Caco-2 (cell line): ENCODE measurements at regions not wholly inside any gene's neighbourhood (a gene's known extent, or its start where the extent isn't known, plus 50 kb on each side); places are given as distances from the start of the nearest gene placed in this dataset.

Source experiments
- BruUV-seq: library from RNA; stranded (reverse); fragments of 400-500 nt; replicated peaks from 2 replicates; lab custom pipeline; 2021; lab: Mats Ljungman, UMichigan
- CTCF ChIA-PET: fragments of 300-600 bp; sonication (Branson Sonifier 250); formaldehyde crosslinking; loops from one replicate; lab custom pipeline; 2022; ENCODE audit warnings: antibody characterized with exemption; lab: Charles Lee
- POLR2A ChIA-PET: fragments of 300-600 bp; sonication (Branson Sonifier 250); formaldehyde crosslinking; loops from one replicate; lab custom pipeline; 2022; ENCODE audit warnings: antibody characterized with exemption; lab: Charles Lee
- DNase-seq, 2 experiments: peaks; one replicate each; pipeline versions ENCODE4 v3.0.0 to v3.0.0-alpha.2; 2020 to 2022
- H3K27me3 ChIP-seq: replicated peaks from 2 replicates; pipeline ENCODE4 v1.6.0; 2011; ENCODE audit warnings: low read length; ENCODE audit not compliant: control insufficient read depth, insufficient read depth
- H3K36me3 ChIP-seq: 2 replicates; pipeline ENCODE4 v1.5.1; 2011; ENCODE audit warnings: low read length; ENCODE audit not compliant: control insufficient read depth, insufficient read depth
- H3K4me1 ChIP-seq: fragments of 250-450 bp; sonication (Bioruptor Pico); 2 replicates; pipeline ENCODE4 v1.5.1; 2020; ENCODE audit warnings: mild to moderate bottlenecking
- H3K4me3 ChIP-seq: 2 replicates; pipeline ENCODE4 v1.5.1; 2011; ENCODE audit warnings: low read depth, mild to moderate bottlenecking, control low read depth, low read length
- H3K9me3 ChIP-seq: fragments of 250-450 bp; sonication (Bioruptor Pico); 2 replicates; pipeline ENCODE4 v1.5.1; 2020; ENCODE audit warnings: mild to moderate bottlenecking, moderate library complexity
- H3K27ac Mint-ChIP-seq: one replicate; pipeline ENCODE4 v1.8.0; 2022; ENCODE audit warnings: mixed read lengths; ENCODE audit not compliant: unreplicated experiment
- H3K27me3 Mint-ChIP-seq: one replicate; pipeline ENCODE4 v1.8.0; 2022; ENCODE audit warnings: mixed read lengths; ENCODE audit not compliant: insufficient read depth, unreplicated experiment
- H3K36me3 Mint-ChIP-seq: one replicate; pipeline ENCODE4 v1.8.0; 2022; ENCODE audit warnings: mild to moderate bottlenecking, mixed read lengths; ENCODE audit not compliant: insufficient read depth, unreplicated experiment
- H3K4me1 Mint-ChIP-seq: one replicate; pipeline ENCODE4 v1.8.0; 2022; ENCODE audit warnings: low read depth, mixed read lengths; ENCODE audit not compliant: unreplicated experiment
- H3K4me3 Mint-ChIP-seq: one replicate; pipeline ENCODE4 v1.8.0; 2022; ENCODE audit warnings: mild to moderate bottlenecking, moderate library complexity, mixed read lengths; ENCODE audit not compliant: unreplicated experiment
- H3K9me3 Mint-ChIP-seq: one replicate; pipeline ENCODE4 v1.8.0; 2022; ENCODE audit warnings: mixed read lengths; ENCODE audit not compliant: unreplicated experiment
- CTCF ChIP-seq, 2 experiments: fragments of 200-600 bp in 1 of 2; IDR thresholded peaks; 1 replicate in 1 of 2; 2 replicates in 1 of 2; pipeline versions ENCODE4 v1.5.1 to v1.8.0; 2011 to 2022; ENCODE audit warnings: antibody characterized with exemption in 1 of 2, control low read depth in 1 of 2, inconsistent platforms in 1 of 2, low read depth in 1 of 2, low read length in 1 of 2, mild to moderate bottlenecking in 1 of 2, moderate library complexity in 1 of 2; ENCODE audit not compliant: insufficient read depth in 1 of 2, severe bottlenecking in 1 of 2, unreplicated experiment in 1 of 2
- intact Hi-C: fragments of 100-400 bp; cut with micrococcal nuclease; formaldehyde crosslinking; loops from one replicate; pipeline ENCODE4 v1.10.0; 2022; ENCODE audit not compliant: unreplicated experiment

GRCh38 chr4:3829211-3829955 lies 63.2 kb downstream of the ADRA2C start:
- no peaks in the 10 kb centered on the region for H3K9me3 ChIP-seq
- ChIA-PET POLR2A (no interaction called here), CTCF (no interaction called here)
- Mint-ChIP-seq H3K36me3 (no peaks in the 10 kb centered on the region), H3K4me3 (no peak overlapping the region), H3K27me3 (no peaks in the 10 kb centered on the region), H3K4me1 (no peaks in the 10 kb centered on the region), H3K27ac (no peak overlapping the region), H3K9me3 (no peaks in the 10 kb centered on the region)
- no peak for TF ChIP-seq CTCF (IDR thresholded peaks at IDR 0.05; ENCODE audit: insufficient read depth in 1 of 2, low read depth in 1 of 2, low read length in 1 of 2, severe bottlenecking in 1 of 2, unreplicated experiment in 1 of 2)
- H3K36me3 ChIP-seq = no peaks in the 10 kb centered on the region
- BruUV-seq = no TSS peak
- DNase-seq = no peak
- no peak overlapping the region for H3K4me3 ChIP-seq
- intact Hi-C loops = no loop called here
- H3K4me1 ChIP-seq = no peaks in the 10 kb centered on the region
- H3K27me3 ChIP-seq = no peaks in the 10 kb centered on the region

- H3K4me3 ChIP-seq = no peak overlapping the region
- Mint-ChIP-seq H3K4me1 (no peaks in the 10 kb centered on the region), H3K9me3 (no peaks in the 10 kb centered on the region), H3K36me3 (no peaks in the 10 kb centered on the region), H3K4me3 (no peak overlapping the region), H3K27me3 (no peaks in the 10 kb centered on the region), H3K27ac (no peak overlapping the region)
- ChIA-PET CTCF (no interaction called here), POLR2A (no interaction called here)
- no TSS peak for BruUV-seq
- H3K9me3 ChIP-seq = no peaks in the 10 kb centered on the region
- H3K4me1 ChIP-seq = no peaks in the 10 kb centered on the region
- no peaks in the 10 kb centered on the region for H3K36me3 ChIP-seq
- no peak for TF ChIP-seq CTCF (IDR thresholded peaks at IDR 0.05; ENCODE audit: insufficient read depth in 1 of 2, low read depth in 1 of 2, low read length in 1 of 2, severe bottlenecking in 1 of 2, unreplicated experiment in 1 of 2)
- DNase-seq = no peak
- intact Hi-C loops = no loop called here
- H3K27me3 ChIP-seq = no peaks in the 10 kb centered on the region
Measured at GRCh38 chr4:3829956-3830773, 64.0 kb downstream of the ADRA2C start.

GRCh38 chr4:3830774-3831528 lies 64.8 kb downstream of the ADRA2C start:
- no peaks in the 10 kb centered on the region for H3K4me1 ChIP-seq
- H3K4me3 ChIP-seq = no peak overlapping the region
- H3K27me3 ChIP-seq = no peaks in the 10 kb centered on the region
- intact Hi-C loops = no loop called here
- Mint-ChIP-seq H3K9me3 (no peaks in the 10 kb centered on the region), H3K27me3 (no peaks in the 10 kb centered on the region), H3K4me3 (no peak overlapping the region), H3K36me3 (no peaks in the 10 kb centered on the region), H3K4me1 (no peaks in the 10 kb centered on the region), H3K27ac (no peak overlapping the region)
- ChIA-PET CTCF (no interaction called here), POLR2A (no interaction called here)
- H3K9me3 ChIP-seq = no peaks in the 10 kb centered on the region
- no TSS peak for BruUV-seq
- DNase-seq = no peak
- H3K36me3 ChIP-seq = no peaks in the 10 kb centered on the region
- TF ChIP-seq CTCF (IDR thresholded peaks at IDR 0.05; ENCODE audit: insufficient read depth in 1 of 2, low read depth in 1 of 2, low read length in 1 of 2, severe bottlenecking in 1 of 2, unreplicated experiment in 1 of 2) = no peak
